ENCODE measurements at regions not wholly inside any gene's neighbourhood (a gene's known extent, or its start where the extent isn't known, plus 50 kb on each side); places are given as distances from the start of the nearest gene placed in this dataset.
"Not testable (repeated sequence)": the region's sequence is repeated elsewhere in the genome, so short reads cannot be mapped to it uniquely, and the experiment has no call there.

DNA sequence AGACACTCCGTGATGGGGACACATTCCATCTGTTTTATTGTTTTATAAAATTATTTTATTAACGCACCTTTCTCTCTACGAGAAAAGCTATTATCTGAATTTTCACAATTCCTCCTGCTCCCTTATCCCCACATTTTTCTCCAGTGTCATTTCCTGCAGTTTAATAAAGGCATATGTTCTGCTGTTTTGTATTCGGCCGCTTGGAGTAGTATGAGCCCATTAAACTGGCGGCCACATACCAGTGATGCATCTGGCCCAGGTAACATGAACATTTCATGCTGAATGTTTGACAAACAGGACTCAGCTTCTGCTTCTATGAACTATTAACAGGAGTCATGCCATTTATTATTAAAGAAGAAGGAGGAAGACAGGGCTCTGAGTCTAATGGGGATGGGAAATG is 511.0 kb downstream of the TMEM121 start:
- Histone ChIP-seq H3K4me3 (ENCODE audit: low read depth in 1 of 5, low read length in 5 of 5) (no peak overlapping the region), H3K27ac (ENCODE audit: low read depth, low read length) (no peak overlapping the region), H3K4me1 (ENCODE audit: control insufficient read depth in 5 of 5, insufficient read depth in 5 of 5, low read length in 5 of 5) (no peaks in the 10 kb centered on the region), H3K9ac (ENCODE audit: low read length in 5 of 5) (no peak overlapping the region), H3K36me3 (ENCODE audit: control insufficient read depth in 5 of 5, insufficient read depth in 5 of 5, low read length in 5 of 5) (no peaks in the 10 kb centered on the region), H3K9me3 (ENCODE audit: control insufficient read depth in 5 of 5, low read length in 5 of 5) (no peaks in the 10 kb centered on the region), H3K27me3 (ENCODE audit: control insufficient read depth in 5 of 5, insufficient read depth in 4 of 5, low read length in 5 of 5) (peaks cover 5 to 13% (median 6%) of the 10 kb centered on the region in 5 donors)

DNA sequence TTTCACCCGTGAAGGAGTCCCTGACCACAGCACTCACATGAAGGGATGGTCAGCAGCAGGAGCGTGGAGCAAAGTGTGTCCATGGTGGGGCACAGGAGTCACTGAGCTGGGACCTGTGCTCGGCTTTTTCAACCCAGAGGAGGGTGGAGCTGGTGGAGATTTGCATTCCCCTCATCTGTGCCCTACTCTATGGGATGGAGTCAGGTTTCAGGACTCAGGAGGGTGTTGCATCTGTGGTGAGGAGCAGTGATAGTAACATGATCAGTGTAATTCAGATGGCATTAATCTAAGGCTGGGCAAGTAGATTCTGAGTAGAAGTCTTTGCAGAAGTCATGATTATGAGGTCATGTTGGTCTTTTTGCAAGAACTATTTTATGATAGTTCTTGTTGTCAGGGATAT is 511.9 kb downstream of the TMEM121 start:
- Histone ChIP-seq H3K4me1 (ENCODE audit: control insufficient read depth in 5 of 5, insufficient read depth in 5 of 5, low read length in 5 of 5) (no peaks in the 10 kb centered on the region), H3K9ac (ENCODE audit: low read length in 5 of 5) (no peak overlapping the region), H3K27ac (ENCODE audit: low read depth, low read length) (no peak overlapping the region), H3K27me3 (ENCODE audit: control insufficient read depth in 5 of 5, insufficient read depth in 4 of 5, low read length in 5 of 5) (peaks cover 2 to 9% (median 6%) of the 10 kb centered on the region in 5 donors), H3K36me3 (ENCODE audit: control insufficient read depth in 5 of 5, insufficient read depth in 5 of 5, low read length in 5 of 5) (no peaks in the 10 kb centered on the region), H3K4me3 (ENCODE audit: low read depth in 1 of 5, low read length in 5 of 5) (no peak overlapping the region), H3K9me3 (ENCODE audit: control insufficient read depth in 5 of 5, low read length in 5 of 5) (no peaks in the 10 kb centered on the region)

DNA sequence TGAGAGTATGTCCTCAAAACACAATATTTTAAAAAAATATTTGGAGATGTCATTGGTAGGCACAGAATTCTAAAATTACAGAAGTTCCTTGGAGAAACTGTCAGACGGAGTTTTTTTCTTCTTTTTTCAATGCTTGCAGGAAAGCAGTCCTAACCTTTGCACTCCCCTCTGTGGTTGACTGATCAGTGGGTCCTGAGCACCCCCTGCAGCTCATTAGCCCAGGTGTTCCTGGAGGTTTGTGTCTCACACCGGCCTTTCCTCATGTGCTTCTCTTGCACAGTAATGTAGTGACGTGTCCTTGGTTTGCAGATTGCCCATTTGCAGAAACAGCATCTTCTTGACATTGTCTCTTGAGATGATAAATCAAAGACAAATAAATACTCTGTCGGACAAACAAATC is 513.0 kb downstream of the TMEM121 start:
- H3K4me1 ChIP-seq (ENCODE audit: control insufficient read depth in 5 of 5, insufficient read depth in 5 of 5, low read length in 5 of 5): no peaks in the 10 kb centered on the region
- H3K27me3 ChIP-seq (ENCODE audit: control insufficient read depth in 5 of 5, insufficient read depth in 4 of 5, low read length in 5 of 5): peaks cover 2 to 9% (median 6%) of the 10 kb centered on the region in 5 donors
- no peak overlapping the region for H3K27ac ChIP-seq (ENCODE audit: low read depth, low read length)
- no peaks in the 10 kb centered on the region for H3K9me3 ChIP-seq (ENCODE audit: control insufficient read depth in 5 of 5, low read length in 5 of 5)
- H3K36me3 ChIP-seq (ENCODE audit: control insufficient read depth in 5 of 5, insufficient read depth in 5 of 5, low read length in 5 of 5): no peaks in the 10 kb centered on the region
- H3K9ac ChIP-seq (ENCODE audit: low read length in 5 of 5): no peak overlapping the region
- no peak overlapping the region for H3K4me3 ChIP-seq (ENCODE audit: low read depth in 1 of 5, low read length in 5 of 5)

DNA sequence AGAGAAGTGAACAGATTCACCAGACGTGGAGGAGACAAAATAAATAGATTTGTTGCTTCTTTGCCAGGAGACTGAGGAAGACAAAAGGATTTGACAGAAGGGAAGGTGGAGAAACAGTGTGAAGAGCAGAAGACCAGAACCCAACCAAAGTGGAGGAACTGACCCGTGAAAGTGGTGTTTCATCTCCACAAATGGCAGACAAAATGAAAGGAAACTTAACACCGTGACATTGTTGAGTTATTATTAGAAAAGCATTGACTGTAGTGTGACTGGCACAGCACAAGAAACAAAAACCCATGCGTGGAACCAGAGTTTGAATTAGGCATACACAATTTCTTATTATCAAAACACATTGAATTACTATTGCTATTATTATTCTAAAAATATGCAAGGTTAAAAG is 518.1 kb downstream of the TMEM121 start:
- H3K4me1 ChIP-seq (ENCODE audit: control insufficient read depth in 5 of 5, insufficient read depth in 5 of 5, low read length in 5 of 5): no peaks in the 10 kb centered on the region
- no peak overlapping the region for H3K4me3 ChIP-seq (ENCODE audit: low read depth in 1 of 5, low read length in 5 of 5)
- peaks cover 0 to 4% (median 1%) of the 10 kb centered on the region in 5 donors for H3K27me3 ChIP-seq (ENCODE audit: control insufficient read depth in 5 of 5, insufficient read depth in 4 of 5, low read length in 5 of 5)
- H3K9me3 ChIP-seq (ENCODE audit: control insufficient read depth in 5 of 5, low read length in 5 of 5): no peaks in the 10 kb centered on the region
- H3K27ac ChIP-seq (ENCODE audit: low read depth, low read length): no peak overlapping the region
- H3K9ac ChIP-seq (ENCODE audit: low read length in 5 of 5): no peak overlapping the region
- H3K36me3 ChIP-seq (ENCODE audit: control insufficient read depth in 5 of 5, insufficient read depth in 5 of 5, low read length in 5 of 5): no peaks in the 10 kb centered on the region

DNA sequence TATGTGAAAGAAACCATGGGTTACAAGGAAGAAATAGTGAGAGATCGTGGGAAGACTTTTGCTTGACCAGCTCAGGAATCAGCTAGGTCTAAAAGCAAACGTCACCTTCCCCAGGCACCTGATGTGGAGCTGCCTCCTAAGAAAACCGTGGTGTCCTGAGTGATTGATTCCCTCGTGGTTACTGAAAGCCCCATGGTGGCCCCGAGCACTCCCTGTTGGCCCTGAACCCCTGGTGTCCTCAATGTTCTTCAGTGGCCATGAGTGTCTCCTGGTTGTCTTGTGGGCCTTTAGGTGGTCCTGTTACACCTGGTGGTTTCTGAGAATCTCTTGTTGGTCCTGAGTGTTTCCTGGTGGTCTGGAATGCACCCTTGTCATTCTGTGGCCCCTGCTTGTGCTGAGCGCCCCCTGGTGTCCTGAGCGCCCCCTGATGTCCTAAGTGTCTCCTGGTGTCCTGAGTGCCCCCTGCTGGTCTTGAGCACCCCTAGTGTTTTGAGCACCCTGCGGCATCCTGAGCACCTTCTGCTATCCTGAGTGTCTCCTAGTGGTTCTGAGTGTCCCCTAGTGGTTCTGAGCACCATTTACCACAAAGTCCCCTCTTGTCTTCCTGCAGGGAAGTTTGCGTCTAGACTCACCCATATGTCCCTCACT is 518.7 kb downstream of the TMEM121 start:
- Histone ChIP-seq H3K9ac (ENCODE audit: low read length in 5 of 5) (no peak overlapping the region), H3K27ac (ENCODE audit: low read depth, low read length) (no peak overlapping the region), H3K4me1 (ENCODE audit: control insufficient read depth in 5 of 5, insufficient read depth in 5 of 5, low read length in 5 of 5) (no peaks in the 10 kb centered on the region), H3K27me3 (ENCODE audit: control insufficient read depth in 5 of 5, insufficient read depth in 4 of 5, low read length in 5 of 5) (peaks cover 0 to 4% (median 0%) of the 10 kb centered on the region in 5 donors), H3K4me3 (ENCODE audit: low read depth in 1 of 5, low read length in 5 of 5) (no peak overlapping the region), H3K36me3 (ENCODE audit: control insufficient read depth in 5 of 5, insufficient read depth in 5 of 5, low read length in 5 of 5) (no peaks in the 10 kb centered on the region), H3K9me3 (ENCODE audit: control insufficient read depth in 5 of 5, low read length in 5 of 5) (no peaks in the 10 kb centered on the region)

DNA sequence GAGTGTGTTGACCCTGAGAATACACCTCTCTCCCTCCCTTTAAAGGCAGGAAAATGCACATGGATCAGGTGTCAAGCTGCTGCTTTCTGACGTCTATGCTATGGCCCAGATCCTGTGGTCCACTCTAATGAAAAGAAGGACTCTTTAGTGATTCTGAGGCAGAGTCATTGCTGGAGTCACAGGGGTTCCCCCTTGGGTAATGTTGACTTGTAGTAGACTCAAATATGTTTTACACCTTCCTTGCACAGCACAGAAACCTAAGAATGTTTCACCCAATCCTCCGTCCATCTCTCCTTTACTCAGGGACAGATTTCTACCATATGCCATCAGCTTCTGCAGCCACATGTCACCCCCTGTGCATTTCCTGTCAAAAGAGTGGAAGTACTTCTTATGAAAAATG is 525.4 kb downstream of the TMEM121 start:
- H3K27ac ChIP-seq (ENCODE audit: low read depth, low read length): no peak overlapping the region
- no peaks in the 10 kb centered on the region for H3K9me3 ChIP-seq (ENCODE audit: control insufficient read depth in 5 of 5, low read length in 5 of 5)
- no peaks in the 10 kb centered on the region for H3K4me1 ChIP-seq (ENCODE audit: control insufficient read depth in 5 of 5, insufficient read depth in 5 of 5, low read length in 5 of 5)
- no peak overlapping the region for H3K9ac ChIP-seq (ENCODE audit: low read length in 5 of 5)
- H3K4me3 ChIP-seq (ENCODE audit: low read depth in 1 of 5, low read length in 5 of 5): no peak overlapping the region
- H3K36me3 ChIP-seq (ENCODE audit: control insufficient read depth in 5 of 5, insufficient read depth in 5 of 5, low read length in 5 of 5): no peaks in the 10 kb centered on the region
- peaks cover 0 to 8% (median 6%) of the 10 kb centered on the region in 5 donors for H3K27me3 ChIP-seq (ENCODE audit: control insufficient read depth in 5 of 5, insufficient read depth in 4 of 5, low read length in 5 of 5)

DNA sequence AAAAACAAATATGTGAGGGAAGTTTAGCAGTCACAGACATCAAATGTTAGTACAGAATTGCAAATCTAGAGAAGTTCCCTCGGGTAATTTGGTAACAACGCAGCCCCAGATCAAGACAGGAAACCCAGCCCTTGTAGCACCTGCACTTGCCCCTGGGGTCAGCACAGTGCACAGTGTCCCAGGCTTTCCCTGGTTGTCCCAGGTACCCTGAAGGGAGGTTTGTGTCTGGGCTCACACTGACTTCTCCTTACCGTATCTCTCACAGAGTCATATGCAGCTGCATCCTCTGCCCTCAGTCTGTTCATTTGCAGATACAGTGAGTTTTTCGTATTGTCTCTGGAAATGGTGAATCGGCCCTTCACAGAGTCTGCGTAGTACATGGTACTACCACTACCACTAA is 528.9 kb downstream of the TMEM121 start:
- Histone ChIP-seq H3K36me3 (ENCODE audit: control insufficient read depth in 5 of 5, insufficient read depth in 5 of 5, low read length in 5 of 5) (no peaks in the 10 kb centered on the region), H3K4me1 (ENCODE audit: control insufficient read depth in 5 of 5, insufficient read depth in 5 of 5, low read length in 5 of 5) (no peaks in the 10 kb centered on the region), H3K9ac (ENCODE audit: low read length in 5 of 5) (no peak overlapping the region), H3K27ac (ENCODE audit: low read depth, low read length) (no peak overlapping the region), H3K4me3 (ENCODE audit: low read depth in 1 of 5, low read length in 5 of 5) (no peak overlapping the region), H3K27me3 (ENCODE audit: control insufficient read depth in 5 of 5, insufficient read depth in 4 of 5, low read length in 5 of 5) (peaks cover 0 to 20% (median 14%) of the 10 kb centered on the region in 5 donors), H3K9me3 (ENCODE audit: control insufficient read depth in 5 of 5, low read length in 5 of 5) (no peaks in the 10 kb centered on the region)

DNA sequence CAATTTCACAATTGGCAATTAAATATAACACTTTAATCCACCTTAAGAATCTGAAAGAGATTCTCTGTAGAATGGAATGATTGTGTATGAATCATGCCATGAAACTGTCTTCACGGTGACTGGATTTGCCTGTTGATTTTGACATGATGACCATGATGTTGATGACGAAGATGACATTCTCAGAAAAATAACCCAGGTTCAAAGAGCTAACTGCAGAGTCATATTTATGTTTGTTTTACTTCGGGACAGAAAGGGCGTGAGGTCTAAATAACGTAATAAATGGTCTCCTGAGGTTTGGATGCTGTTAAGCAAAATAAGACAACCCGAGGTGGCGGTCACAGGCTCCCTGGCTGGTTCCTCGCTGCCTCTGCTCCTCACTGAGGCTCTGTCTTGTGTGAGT is 532.0 kb downstream of the TMEM121 start:
- no peak overlapping the region for H3K4me3 ChIP-seq (ENCODE audit: low read depth in 1 of 5, low read length in 5 of 5)
- H3K9ac ChIP-seq (ENCODE audit: low read length in 5 of 5): no peak overlapping the region
- no peaks in the 10 kb centered on the region for H3K4me1 ChIP-seq (ENCODE audit: control insufficient read depth in 5 of 5, insufficient read depth in 5 of 5, low read length in 5 of 5)
- H3K36me3 ChIP-seq (ENCODE audit: control insufficient read depth in 5 of 5, insufficient read depth in 5 of 5, low read length in 5 of 5): no peaks in the 10 kb centered on the region
- peaks cover 0 to 21% (median 13%) of the 10 kb centered on the region in 5 donors for H3K27me3 ChIP-seq (ENCODE audit: control insufficient read depth in 5 of 5, insufficient read depth in 4 of 5, low read length in 5 of 5)
- H3K9me3 ChIP-seq (ENCODE audit: control insufficient read depth in 5 of 5, low read length in 5 of 5): no peaks in the 10 kb centered on the region
- no peak overlapping the region for H3K27ac ChIP-seq (ENCODE audit: low read depth, low read length)

DNA sequence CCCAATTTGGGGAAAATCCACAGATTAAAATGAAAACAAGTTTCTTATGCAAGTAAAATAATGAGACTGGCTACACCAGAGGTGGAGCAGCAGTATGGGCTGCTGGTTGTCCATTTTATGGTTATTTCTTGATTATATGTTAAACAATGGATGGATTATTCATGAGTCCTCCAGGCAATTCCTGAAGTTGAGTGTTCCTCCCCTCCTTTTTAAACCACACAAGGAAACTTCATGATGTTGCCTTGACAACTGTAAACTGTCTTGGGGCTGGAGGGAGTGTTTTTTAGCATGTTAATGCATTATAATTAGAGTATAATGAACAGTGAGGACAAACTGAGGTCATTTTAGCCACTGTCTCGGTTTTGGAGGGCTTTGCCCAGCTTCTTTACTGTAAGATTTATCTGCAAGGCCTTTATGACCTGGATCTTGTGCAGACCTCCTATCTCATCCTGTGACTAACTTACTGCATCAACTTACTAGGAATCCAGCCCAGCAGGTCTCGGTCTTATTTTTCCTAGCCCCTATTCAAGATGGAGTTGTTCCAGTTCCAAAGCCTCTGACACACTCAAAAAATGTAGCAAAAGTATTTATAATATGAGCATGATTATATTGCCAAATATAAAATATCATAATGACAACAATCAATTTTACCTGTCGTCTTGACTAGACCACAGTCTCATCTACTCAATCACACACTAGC is 534.0 kb downstream of the TMEM121 start:
- Histone ChIP-seq H3K9ac (ENCODE audit: low read length in 5 of 5) (no peak overlapping the region), H3K4me3 (ENCODE audit: low read depth in 1 of 5, low read length in 5 of 5) (no peak overlapping the region), H3K27me3 (ENCODE audit: control insufficient read depth in 5 of 5, insufficient read depth in 4 of 5, low read length in 5 of 5) (peaks cover 0 to 19% (median 11%) of the 10 kb centered on the region in 5 donors), H3K36me3 (ENCODE audit: control insufficient read depth in 5 of 5, insufficient read depth in 5 of 5, low read length in 5 of 5) (no peaks in the 10 kb centered on the region), H3K27ac (ENCODE audit: low read depth, low read length) (no peak overlapping the region), H3K9me3 (ENCODE audit: control insufficient read depth in 5 of 5, low read length in 5 of 5) (no peaks in the 10 kb centered on the region), H3K4me1 (ENCODE audit: control insufficient read depth in 5 of 5, insufficient read depth in 5 of 5, low read length in 5 of 5) (no peaks in the 10 kb centered on the region)

DNA sequence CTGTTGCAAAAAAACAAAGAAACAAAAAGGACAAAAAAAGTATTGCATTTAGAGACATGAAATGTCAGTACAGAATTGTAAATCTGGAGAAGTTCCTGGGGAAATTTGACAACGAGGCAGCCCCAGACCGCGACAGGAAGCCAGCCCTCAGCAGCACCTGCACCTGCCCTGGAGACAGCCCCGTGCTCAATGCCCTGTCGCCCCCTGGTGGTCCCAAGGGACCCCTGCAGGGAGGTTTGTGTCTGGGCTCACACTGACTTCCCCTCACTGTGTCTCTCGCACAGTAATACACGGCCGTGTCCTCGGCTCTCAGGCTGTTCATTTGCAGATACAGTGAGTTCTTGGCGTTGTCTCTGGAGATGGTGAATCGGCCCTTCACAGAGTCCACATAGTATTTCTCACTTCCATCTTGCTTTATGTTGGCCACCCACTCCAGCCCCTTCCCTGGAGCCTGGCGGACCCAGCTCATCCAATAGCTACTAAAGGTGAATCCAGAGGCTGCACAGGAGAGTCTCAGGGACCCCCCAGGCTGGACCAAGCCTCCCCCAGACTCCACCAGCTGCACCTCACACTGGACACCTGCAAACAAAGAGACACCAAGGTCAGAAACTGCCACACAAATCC is 535.6 kb downstream of the TMEM121 start:
- H3K4me3 ChIP-seq (ENCODE audit: low read depth in 1 of 5, low read length in 5 of 5); H3K27ac ChIP-seq (ENCODE audit: low read depth, low read length); H3K4me1 ChIP-seq (ENCODE audit: control insufficient read depth in 5 of 5, insufficient read depth in 5 of 5, low read length in 5 of 5); H3K9ac ChIP-seq (ENCODE audit: low read length in 5 of 5); H3K36me3 ChIP-seq (ENCODE audit: control insufficient read depth in 5 of 5, insufficient read depth in 5 of 5, low read length in 5 of 5); H3K9me3 ChIP-seq (ENCODE audit: control insufficient read depth in 5 of 5, low read length in 5 of 5): not testable (repeated sequence)
- peaks cover 0 to 19% (median 11%) of the 10 kb centered on the region in 5 donors for H3K27me3 ChIP-seq (ENCODE audit: control insufficient read depth in 5 of 5, insufficient read depth in 4 of 5, low read length in 5 of 5)
